ENCODE measurements at regions not wholly inside any gene's neighbourhood (a gene's known extent, or its start where the extent isn't known, plus 50 kb on each side); places are given as distances from the start of the nearest gene placed in this dataset.
"Not testable (repeated sequence)": the region's sequence is repeated elsewhere in the genome, so short reads cannot be mapped to it uniquely, and the experiment has no call there.

- no peak for DNase-seq
Measured at GRCh38 chr13:58949646-58950045, 1214.1 kb downstream of the DIAPH3 start.

GRCh38 chr13:58950911-58951310 is 1212.8 kb downstream of the DIAPH3 start:
- DNase-seq: no peak

GRCh38 chr13:58953638-58954037 is 1210.1 kb downstream of the DIAPH3 start:
- DNase-seq: no peak

- no peak for DNase-seq
Measured at GRCh38 chr13:58955546-58956385, 1208.0 kb downstream of the DIAPH3 start.

- not testable (repeated sequence) for DNase-seq
Measured at GRCh38 chr13:58958097-58958496, 1205.6 kb downstream of the DIAPH3 start.

GRCh38 chr13:58960888-58961287 is 1202.8 kb downstream of the DIAPH3 start:
- DNase-seq: no peak

GRCh38 chr13:58963321-58963720 is 1200.4 kb downstream of the DIAPH3 start:
- DNase-seq: no peak

GRCh38 chr13:58964048-58964447 is 1199.7 kb downstream of the DIAPH3 start:
- no peak for DNase-seq

GRCh38 chr13:58977085-58977484 is 1186.6 kb downstream of the DIAPH3 start:
- DNase-seq: no peak

GRCh38 chr13:58978331-58978730 is 1185.4 kb downstream of the DIAPH3 start:
- DNase-seq: no peak

GRCh38 chr13:58979851-58980250 is 1183.9 kb downstream of the DIAPH3 start:
- no peak for DNase-seq

GRCh38 chr13:58985845-58986244 is 1177.9 kb downstream of the DIAPH3 start:
- DNase-seq: no peak

- DNase-seq: no peak
Measured at GRCh38 chr13:58989556-58989955, 1174.2 kb downstream of the DIAPH3 start.

GRCh38 chr13:58991826-58992477 is 1171.8 kb downstream of the DIAPH3 start:
- DNase-seq: no peak

GRCh38 chr13:58992478-58993042 is 1171.2 kb downstream of the DIAPH3 start:
- DNase-seq: no peak

- DNase-seq: no peak
Measured at GRCh38 chr13:58994077-58994476, 1169.7 kb downstream of the DIAPH3 start.

- no peak for DNase-seq
Measured at GRCh38 chr13:58994777-58995176, 1169.0 kb downstream of the DIAPH3 start.

GRCh38 chr13:58998716-58999115 is 1165.0 kb downstream of the DIAPH3 start:
- no peak for DNase-seq

- DNase-seq: no peak
Measured at GRCh38 chr13:58999851-59000250, 1163.9 kb downstream of the DIAPH3 start.

- no peak for DNase-seq
Measured at GRCh38 chr13:59000770-59001169, 1163.0 kb downstream of the DIAPH3 start.

- DNase-seq: no peak
Measured at GRCh38 chr13:59012731-59013130, 1151.0 kb downstream of the DIAPH3 start.

GRCh38 chr13:59016250-59016649 is 1147.5 kb downstream of the DIAPH3 start:
- DNase-seq: no peak

GRCh38 chr13:59024434-59024833 is 1139.3 kb downstream of the DIAPH3 start:
- no peak for DNase-seq

GRCh38 chr13:59034198-59034597 is 1129.5 kb downstream of the DIAPH3 start:
- no peak for DNase-seq
